Tibial nerve (tissue), 4 donors: ENCODE measurements at regions not wholly inside any gene's neighbourhood (a gene's known extent, or its start where the extent isn't known, plus 50 kb on each side); places are given as distances from the start of the nearest gene placed in this dataset.

Source experiments
- DNase-seq, 2 donors: peaks; one replicate each; pipeline ENCODE4 v3.0.0-alpha.2; 2019; ENCODE audit warnings: low spot score in 2 of 2
- H3K27ac ChIP-seq, 4 donors: fragments of 200-600 bp; sonication (generic) in 3 of 4; one replicate each; pipeline ENCODE4 v1.5.1; 2017 to 2019; ENCODE audit warnings: mild to moderate bottlenecking in 1 of 4
- H3K27me3 ChIP-seq, 2 donors: fragments of 200-600 bp; sonication (generic) in 1 of 2; one replicate each; pipeline versions ENCODE4 v1.5.1 to v1.6.0; 2017 to 2019
- H3K36me3 ChIP-seq, 3 donors: fragments of 200-600 bp; sonication (generic); one replicate each; pipeline ENCODE4 v1.5.1; 2018 to 2019
- H3K4me1 ChIP-seq, 4 donors: fragments of 200-600 bp; sonication (generic) in 3 of 4; one replicate each; pipeline ENCODE4 v1.5.1; 2017 to 2019
- H3K4me3 ChIP-seq, 4 donors: fragments of 200-600 bp; sonication (generic) in 3 of 4; one replicate each; pipeline ENCODE4 v1.5.1; 2017 to 2019; ENCODE audit warnings: mild to moderate bottlenecking in 1 of 4, moderate library complexity in 1 of 4
- H3K9me3 ChIP-seq, 4 donors: fragments of 200-600 bp; sonication (generic) in 3 of 4; one replicate each; pipeline ENCODE4 v1.5.1; 2017 to 2019
- CTCF ChIP-seq, 5 experiments: fragments of 200-600 bp in 3 of 5; fragments of 450-650 bp in 2 of 5; sonication (generic) in 3 of 5; IDR thresholded peaks; one replicate each; pipeline ENCODE4 v1.5.1; 2016 to 2019; ENCODE audit warnings: antibody characterized with exemption in 5 of 5, mild to moderate bottlenecking in 3 of 5, moderate library complexity in 2 of 5
- EP300 ChIP-seq, 2 donors: sonication (generic); formaldehyde crosslinking; IDR thresholded peaks; one replicate each; pipeline ENCODE4 v1.6.1; 2017; ENCODE audit warnings: antibody characterized with exemption in 2 of 2, mild to moderate bottlenecking in 1 of 2
- POLR2A ChIP-seq, 2 donors: fragments of 450-650 bp; IDR thresholded peaks; one replicate each; pipeline ENCODE4 v1.6.1; 2017; ENCODE audit warnings: antibody characterized with exemption in 2 of 2, mild to moderate bottlenecking in 2 of 2, moderate library complexity in 2 of 2
- WGBS, 2 donors: methylation state at CpG; one replicate each; pipeline ENCODE4 v1.1.5; 2018; 5-methylcytosine and 5-hydroxymethylcytosine counted together

GRCh38 chr11:80023386-80023785 is 582.6 kb upstream of the TENM4 start:
- TF ChIP-seq POLR2A (IDR thresholded peaks at IDR 0.05) (no peak), EP300 (IDR thresholded peaks at IDR 0.05) (no peak), CTCF (IDR thresholded peaks at IDR 0.05) (no peak)
- DNase-seq = no peak
- no peaks in the 10 kb centered on the region for H3K4me1 ChIP-seq
- H3K27me3 ChIP-seq = no peaks in the 10 kb centered on the region
- no peaks in the 10 kb centered on the region for H3K36me3 ChIP-seq
- H3K4me3 ChIP-seq = no peak overlapping the region
- no peak overlapping the region for H3K27ac ChIP-seq
- H3K9me3 ChIP-seq = peaks cover 0 to 2% (median 0%) of the 10 kb centered on the region in 4 donors

GRCh38 chr11:80010536-80010935 is 569.7 kb upstream of the TENM4 start:
- no peak for TF ChIP-seq EP300 (IDR thresholded peaks at IDR 0.05)
- TF ChIP-seq CTCF (IDR thresholded peaks at IDR 0.05) = no peak
- no peak for TF ChIP-seq POLR2A (IDR thresholded peaks at IDR 0.05)
- H3K4me1 ChIP-seq = no peaks in the 10 kb centered on the region
- H3K36me3 ChIP-seq = no peaks in the 10 kb centered on the region
- no peak overlapping the region for H3K4me3 ChIP-seq
- peaks cover 0 to 4% (median 0%) of the 10 kb centered on the region in 4 donors for H3K9me3 ChIP-seq
- no peaks in the 10 kb centered on the region for H3K27me3 ChIP-seq
- no peak for DNase-seq
- WGBS, 2 donors = 49 to 60% methylated on average over 1 of the region's 1 CpG
- H3K27ac ChIP-seq = no peak overlapping the region

- H3K27me3 ChIP-seq = no peaks in the 10 kb centered on the region
- H3K36me3 ChIP-seq = no peaks in the 10 kb centered on the region
- 86% methylated on average over 3 of the region's 3 CpGs for WGBS, 2 donors
Measured at GRCh38 chr11:80009081-80009480, 568.3 kb upstream of the TENM4 start.

GRCh38 chr11:80007616-80008015 is 566.8 kb upstream of the TENM4 start:
- TF ChIP-seq POLR2A (IDR thresholded peaks at IDR 0.05) (no peak), CTCF (IDR thresholded peaks at IDR 0.05) (no peak), EP300 (IDR thresholded peaks at IDR 0.05) (no peak)
- whole genome bisulfite sequencing, 2 donors = 53 to 56% methylated on average over 6 of the region's 6 CpGs
- DNase-seq = no peak
- no peaks in the 10 kb centered on the region for H3K36me3 ChIP-seq
- H3K9me3 ChIP-seq = peaks cover 0 to 7% (median 0%) of the 10 kb centered on the region in 4 donors
- H3K4me1 ChIP-seq = no peaks in the 10 kb centered on the region
- no peaks in the 10 kb centered on the region for H3K27me3 ChIP-seq
- no peak overlapping the region for H3K4me3 ChIP-seq
- no peak overlapping the region for H3K27ac ChIP-seq

More at GRCh38 chr11:80009081-80009480, 568.3 kb upstream of the TENM4 start:
- no peak for DNase-seq
- Histone ChIP-seq H3K4me3 (no peak overlapping the region), H3K9me3 (peaks cover 0 to 7% (median 0%) of the 10 kb centered on the region in 4 donors), H3K4me1 (no peaks in the 10 kb centered on the region), H3K27ac (no peak overlapping the region)
- TF ChIP-seq POLR2A (IDR thresholded peaks at IDR 0.05) (no peak), EP300 (IDR thresholded peaks at IDR 0.05) (no peak), CTCF (IDR thresholded peaks at IDR 0.05) (no peak)

- TF ChIP-seq POLR2A (IDR thresholded peaks at IDR 0.05) (no peak), EP300 (IDR thresholded peaks at IDR 0.05) (no peak), CTCF (IDR thresholded peaks at IDR 0.05) (no peak)
- Histone ChIP-seq H3K4me1 (no peaks in the 10 kb centered on the region), H3K36me3 (no peaks in the 10 kb centered on the region), H3K27ac (no peak overlapping the region), H3K4me3 (no peak overlapping the region), H3K9me3 (no peaks in the 10 kb centered on the region), H3K27me3 (no peaks in the 10 kb centered on the region)
- DNase-seq = no peak
- whole genome bisulfite sequencing, 2 donors = 78 to 82% methylated on average over 3 of the region's 3 CpGs
Measured at GRCh38 chr11:79990141-79990540, 549.3 kb upstream of the TENM4 start.
